Inferior parietal cortex (tissue), 1 donor: ENCODE measurements at regions not wholly inside any gene's neighbourhood (a gene's known extent, or its start where the extent isn't known, plus 50 kb on each side); places are given as distances from the start of the nearest gene placed in this dataset.

Source experiments
- DNase-seq: peaks from one replicate; pipeline ENCODE4 v3.0.0-alpha.2; 2016; ENCODE audit errors: extremely low spot score

- no peak for DNase-seq
Measured at GRCh38 chr1:9419369-9420041, 119.8 kb upstream of the SLC25A33 start.

- no peak for DNase-seq
Measured at GRCh38 chr1:9420835-9421532, 118.3 kb upstream of the SLC25A33 start.

GRCh38 chr1:9421533-9421873 is 117.8 kb upstream of the SLC25A33 start:
- DNase-seq: no peak

GRCh38 chr1:9422321-9422720 is 116.9 kb upstream of the SLC25A33 start:
- no peak for DNase-seq

- DNase-seq: no peak
Measured at GRCh38 chr1:9422911-9423505, 116.3 kb upstream of the SLC25A33 start.

- no peak for DNase-seq
Measured at GRCh38 chr1:9424261-9424660, 115.0 kb upstream of the SLC25A33 start.

- no peak for DNase-seq
Measured at GRCh38 chr1:9425859-9426258, 113.4 kb upstream of the SLC25A33 start.

GRCh38 chr1:9426291-9426711 is 113.0 kb upstream of the SLC25A33 start:
- DNase-seq: no peak

- no peak for DNase-seq
Measured at GRCh38 chr1:9427388-9427787, 111.9 kb upstream of the SLC25A33 start.

- DNase-seq: peak; percentile 100
Measured at GRCh38 chr1:9428601-9429341, 110.5 kb upstream of the SLC25A33 start.

GRCh38 chr1:9429342-9429711 is 109.9 kb upstream of the SLC25A33 start:
- DNase-seq: no peak

- no peak for DNase-seq
Measured at GRCh38 chr1:9434247-9435152, 104.8 kb upstream of the SLC25A33 start.

GRCh38 chr1:9435153-9435636 is 104.1 kb upstream of the SLC25A33 start:
- no peak for DNase-seq

- no peak for DNase-seq
Measured at GRCh38 chr1:9435854-9436640, 103.2 kb upstream of the SLC25A33 start.

- no peak for DNase-seq
Measured at GRCh38 chr1:9437961-9438430, 101.3 kb upstream of the SLC25A33 start.

GRCh38 chr1:9438431-9439073 is 100.7 kb upstream of the SLC25A33 start:
- peak; percentile 44 for DNase-seq

GRCh38 chr1:9439074-9439761 is 100.0 kb upstream of the SLC25A33 start:
- DNase-seq: no peak

- no peak for DNase-seq
Measured at GRCh38 chr1:9440261-9440660, 99.0 kb upstream of the SLC25A33 start.

GRCh38 chr1:9440763-9441194 is 98.5 kb upstream of the SLC25A33 start:
- DNase-seq: no peak
